Erythroblast (primary cell): ENCODE measurements at regions not wholly inside any gene's neighbourhood (a gene's known extent, or its start where the extent isn't known, plus 50 kb on each side); places are given as distances from the start of the nearest gene placed in this dataset.

Experiments used
- GATA1 ChIP-seq: IDR thresholded peaks from 2 replicates; pipeline ENCODE4 v1.6.1; 2011; ENCODE audit warnings: low read depth, mild to moderate bottlenecking, control low read depth, low read length, moderate library complexity
- POLR2A ChIP-seq: IDR thresholded peaks from 2 replicates; pipeline ENCODE4 v1.6.1; 2011; ENCODE audit warnings: mild to moderate bottlenecking, low read length

DNA sequence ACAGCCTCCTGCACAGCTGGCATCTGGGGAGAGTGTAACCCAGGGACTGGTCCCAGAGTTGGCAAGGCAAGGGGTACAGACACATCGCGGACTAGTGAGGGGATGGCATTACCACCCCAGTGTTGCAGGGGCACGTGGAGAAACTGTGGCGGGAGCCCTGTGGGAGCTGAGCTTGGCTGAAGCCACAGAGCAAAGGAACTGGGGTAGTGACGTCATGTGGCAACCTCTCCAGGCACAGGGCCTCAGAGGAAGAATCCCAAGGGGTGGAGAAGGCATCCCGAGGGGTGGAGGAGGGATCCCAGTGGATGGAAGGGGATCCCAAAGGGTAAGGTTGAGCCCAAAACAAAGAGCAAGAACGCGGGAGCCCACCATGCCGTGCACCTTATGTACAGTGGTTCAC lies 70.1 kb downstream of the GSC start:
- no peak for TF ChIP-seq POLR2A
- no peak for TF ChIP-seq GATA1
